Bronchial epithelial cell (primary cell): ENCODE measurements at regions not wholly inside any gene's neighbourhood (a gene's known extent, or its start where the extent isn't known, plus 50 kb on each side); places are given as distances from the start of the nearest gene placed in this dataset.

Experiments
- DNase-seq: peaks from one replicate; pipeline ENCODE4 v3.0.0-alpha.2; 2010; ENCODE audit warnings: low read depth
- FAIRE-seq: peaks from 2 replicates; lab custom pipeline; 2011; peaks lifted over from hg19 to GRCh38; lab: Jason Lieb, UNC
- H3K27me3 ChIP-seq: 2 replicates; pipeline ENCODE4 v1.5.1; 2011; ENCODE audit warnings: low read length; ENCODE audit not compliant: control insufficient read depth, insufficient read depth
- H3K36me3 ChIP-seq: 2 replicates; pipeline ENCODE4 v1.5.1; 2011; ENCODE audit warnings: low read length; ENCODE audit not compliant: control insufficient read depth, insufficient read depth
- H3K4me3 ChIP-seq: 2 replicates; pipeline ENCODE4 v1.5.1; 2011; ENCODE audit warnings: mild to moderate bottlenecking, low read depth, low read length, control low read depth
- CTCF ChIP-seq: IDR thresholded peaks from 2 replicates; pipeline ENCODE4 v1.5.1; 2011; ENCODE audit warnings: mild to moderate bottlenecking, moderate library complexity, low read length, control low read depth, inconsistent platforms; ENCODE audit not compliant: insufficient read depth, severe bottlenecking

- TF ChIP-seq CTCF: peak; percentile 16
- DNase-seq: peak; percentile 10
- Histone ChIP-seq H3K4me3 (no peak overlapping the region), H3K36me3 (no peaks in the 10 kb centered on the region), H3K27me3 (no peaks in the 10 kb centered on the region)
- no peak for FAIRE-seq
These were observed 204.6 kb downstream of the PDGFRA start for GRCh38 chr4:54433686-54434085.

DNA sequence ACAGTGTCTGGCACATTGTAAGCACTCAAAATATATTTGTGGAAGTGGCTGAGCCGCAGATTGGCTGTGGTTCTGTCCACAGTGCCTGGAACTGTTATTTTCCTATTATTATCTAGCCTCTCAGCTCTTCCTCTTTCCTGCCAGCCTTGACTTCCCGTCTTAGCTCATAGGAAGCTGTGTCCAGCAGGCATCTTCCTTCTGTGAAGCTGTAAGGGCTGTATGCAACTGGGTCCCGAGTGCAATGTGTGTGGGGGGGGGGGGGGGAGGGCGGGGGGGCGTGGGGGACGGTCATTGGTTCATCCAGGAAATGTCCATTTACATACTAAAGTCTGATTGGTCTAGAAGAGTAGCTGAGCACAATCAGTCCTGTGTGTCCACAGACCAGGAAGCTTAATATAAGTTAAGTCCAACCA, 210.7 kb downstream of the PDGFRA start:
- DNase-seq (no peak), FAIRE-seq (no peak)
- no peak overlapping the region for H3K4me3 ChIP-seq
- no peak for TF ChIP-seq CTCF
- no peaks in the 10 kb centered on the region for H3K27me3 ChIP-seq
- no peaks in the 10 kb centered on the region for H3K36me3 ChIP-seq

GRCh38 chr4:54440394-54441136, 211.5 kb downstream of the PDGFRA start:
- H3K27me3 ChIP-seq: no peaks in the 10 kb centered on the region
- peak; percentile 9 for DNase-seq
- peak; percentile 39 for TF ChIP-seq CTCF
- FAIRE-seq: no peak
- H3K36me3 ChIP-seq: no peaks in the 10 kb centered on the region
- H3K4me3 ChIP-seq: no peak overlapping the region

- Histone ChIP-seq H3K36me3 (no peaks in the 10 kb centered on the region), H3K27me3 (no peaks in the 10 kb centered on the region), H3K4me3 (no peak overlapping the region)
- DNase-seq: no peak
- TF ChIP-seq CTCF: no peak
- no peak for FAIRE-seq
These were observed 211.9 kb upstream of the KIT start for GRCh38 chr4:54445866-54446265.

GRCh38 chr4:54446581-54446980, 211.2 kb upstream of the KIT start:
- Histone ChIP-seq H3K4me3 (no peak overlapping the region), H3K36me3 (no peaks in the 10 kb centered on the region), H3K27me3 (no peaks in the 10 kb centered on the region)
- TF ChIP-seq CTCF: no peak
- FAIRE-seq (no peak), DNase-seq (no peak)

DNA sequence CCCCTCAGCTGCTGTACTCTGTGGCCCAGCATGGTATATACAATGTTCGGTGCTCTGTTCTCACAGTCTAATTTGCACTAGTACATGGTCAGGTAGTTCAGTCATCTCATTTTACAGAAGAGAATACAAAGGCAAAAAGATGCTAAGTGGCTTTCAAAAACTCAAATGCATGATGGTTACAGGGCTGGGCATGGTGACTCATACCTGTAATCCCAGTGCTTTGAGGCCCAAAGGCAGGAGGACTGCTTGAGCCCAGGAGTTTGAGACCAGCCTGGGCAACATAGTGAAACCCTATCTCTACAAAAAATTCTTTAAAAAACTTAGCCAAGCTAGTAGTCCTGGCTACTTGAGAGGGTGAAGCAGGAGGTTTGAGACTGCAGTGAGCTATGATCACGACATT, 210.5 kb upstream of the KIT start:
- FAIRE-seq (no peak), DNase-seq (no peak)
- no peaks in the 10 kb centered on the region for H3K36me3 ChIP-seq
- no peak overlapping the region for H3K4me3 ChIP-seq
- no peaks in the 10 kb centered on the region for H3K27me3 ChIP-seq
- no peak for TF ChIP-seq CTCF
